A673 (cell line): ENCODE measurements at regions not wholly inside any gene's neighbourhood (a gene's known extent, or its start where the extent isn't known, plus 50 kb on each side); places are given as distances from the start of the nearest gene placed in this dataset.

Source experiments
- BruUV-seq: library from RNA; stranded (reverse); fragments of 400-500 nt; replicated peaks from 2 replicates; lab custom pipeline; 2021; lab: Mats Ljungman, UMichigan
- CTCF ChIA-PET: fragments of 300-600 bp; sonication (Branson Sonifier 250); formaldehyde crosslinking; loops from one replicate; lab custom pipeline; 2022; ENCODE audit warnings: antibody characterized with exemption; lab: Charles Lee
- POLR2A ChIA-PET: fragments of 300-600 bp; sonication (Branson Sonifier 250); formaldehyde crosslinking; loops from one replicate; lab custom pipeline; 2022; ENCODE audit warnings: antibody characterized with exemption; ENCODE audit not compliant: low non-redundant PET; lab: Charles Lee
- DNase-seq: peaks from one replicate; pipeline ENCODE4 v3.0.0-alpha.2; 2015; ENCODE audit warnings: low spot score
- H3K27ac ChIP-seq: fragments of 200-600 bp; sonication (generic); 2 replicates; pipeline ENCODE4 v1.5.1; 2016; ENCODE audit warnings: mixed run types, low read depth, mild to moderate bottlenecking, mixed read lengths, antibody characterized with exemption, low read length; ENCODE audit not compliant: poor library complexity, severe bottlenecking
- H3K27me3 ChIP-seq: fragments of 200-600 bp; sonication (generic); replicated peaks from 2 replicates; pipeline ENCODE4 v1.6.1; 2017; ENCODE audit warnings: mixed run types, low read depth, mild to moderate bottlenecking, mixed read lengths, antibody characterized with exemption, low read length; ENCODE audit not compliant: insufficient read depth, poor library complexity
- H3K36me3 ChIP-seq: fragments of 200-600 bp; sonication (generic); 2 replicates; pipeline ENCODE4 v1.6.1; 2016; ENCODE audit warnings: mixed run types, mild to moderate bottlenecking, mixed read lengths, antibody characterized with exemption, low read length; ENCODE audit not compliant: insufficient read depth, poor library complexity, severe bottlenecking
- H3K4me1 ChIP-seq: fragments of 200-600 bp; sonication (generic); 2 replicates; pipeline ENCODE4 v1.6.1; 2017; ENCODE audit warnings: mixed run types, mild to moderate bottlenecking, mixed read lengths, antibody characterized with exemption, low read length; ENCODE audit not compliant: insufficient read depth, poor library complexity, severe bottlenecking
- H3K4me3 ChIP-seq: fragments of 200-600 bp; sonication (generic); 2 replicates; pipeline ENCODE4 v1.5.1; 2016; ENCODE audit warnings: low read depth, mixed run types, mild to moderate bottlenecking, mixed read lengths, low read length; ENCODE audit not compliant: poor library complexity, severe bottlenecking
- H3K9me3 ChIP-seq: fragments of 200-600 bp; sonication (generic); 2 replicates; pipeline ENCODE4 v1.6.1; 2016; ENCODE audit warnings: mixed run types, low read depth, mild to moderate bottlenecking, mixed read lengths, antibody characterized with exemption, low read length; ENCODE audit not compliant: poor library complexity, severe bottlenecking
- CTCF ChIP-seq: fragments of 300-800, 200-600 bp; sonication (generic); conservative IDR thresholded peaks from 2 replicates; pipeline ENCODE4 v1.5.1; 2017; ENCODE audit warnings: low read depth, mild to moderate bottlenecking, antibody characterized with exemption, low read length, moderate library complexity, mixed read lengths
- EZH2 ChIP-seq: fragments of 200-600 bp; sonication (generic); IDR thresholded peaks from 2 replicates; pipeline ENCODE4 v1.6.1; 2017; ENCODE audit warnings: borderline replicate concordance, low read depth, mild to moderate bottlenecking, mixed read lengths, antibody characterized with exemption, low read length; ENCODE audit not compliant: poor library complexity, severe bottlenecking
- intact Hi-C: fragments of 100-400 bp; cut with micrococcal nuclease; formaldehyde crosslinking; loops from one replicate; pipeline ENCODE4 v1.10.0; 2022; ENCODE audit not compliant: unreplicated experiment

DNA sequence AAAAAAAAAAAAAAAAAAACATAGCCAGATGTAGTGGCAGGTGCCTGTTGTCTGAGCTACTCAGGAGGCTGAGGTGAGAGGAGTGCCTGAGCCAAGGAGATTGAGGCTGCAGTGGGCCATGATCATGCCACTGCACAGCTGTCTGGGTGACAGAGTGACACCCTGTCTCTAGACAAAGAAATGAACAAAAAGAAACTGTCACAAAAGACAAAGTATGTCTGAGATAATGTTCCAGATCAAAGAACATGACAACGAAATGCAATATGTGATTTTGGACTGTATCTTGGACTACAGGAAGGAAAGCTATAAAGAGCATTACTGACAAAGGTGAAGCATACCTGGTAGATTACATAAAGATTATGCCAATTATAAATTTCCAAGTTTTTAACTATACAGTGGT lies 862.8 kb downstream of the ROBO2 start:
- Histone ChIP-seq H3K27ac (no peak overlapping the region), H3K36me3 (no peaks in the 10 kb centered on the region), H3K9me3 (no peaks in the 10 kb centered on the region), H3K4me3 (no peak overlapping the region), H3K27me3 (no peaks in the 10 kb centered on the region), H3K4me1 (no peaks in the 10 kb centered on the region)
- CTCF ChIA-PET, result no interaction called here
- intact Hi-C loops, result no loop called here
- no TSS peak for BruUV-seq
- no peak for DNase-seq
- TF ChIP-seq EZH2 (no peak), CTCF (no peak)
- POLR2A ChIA-PET, result no interaction called here

- no TSS peak for BruUV-seq
- Histone ChIP-seq H3K36me3 (no peaks in the 10 kb centered on the region), H3K9me3 (no peaks in the 10 kb centered on the region), H3K27ac (no peak overlapping the region), H3K27me3 (no peaks in the 10 kb centered on the region), H3K4me1 (no peaks in the 10 kb centered on the region), H3K4me3 (no peak overlapping the region)
- ChIA-PET CTCF (no interaction called here), POLR2A (no interaction called here)
- intact Hi-C loops, result no loop called here
- TF ChIP-seq EZH2 (no peak), CTCF (no peak)
- no peak for DNase-seq
Observed at GRCh38 chr3:77906102-77906709, 866.3 kb downstream of the ROBO2 start.

DNA sequence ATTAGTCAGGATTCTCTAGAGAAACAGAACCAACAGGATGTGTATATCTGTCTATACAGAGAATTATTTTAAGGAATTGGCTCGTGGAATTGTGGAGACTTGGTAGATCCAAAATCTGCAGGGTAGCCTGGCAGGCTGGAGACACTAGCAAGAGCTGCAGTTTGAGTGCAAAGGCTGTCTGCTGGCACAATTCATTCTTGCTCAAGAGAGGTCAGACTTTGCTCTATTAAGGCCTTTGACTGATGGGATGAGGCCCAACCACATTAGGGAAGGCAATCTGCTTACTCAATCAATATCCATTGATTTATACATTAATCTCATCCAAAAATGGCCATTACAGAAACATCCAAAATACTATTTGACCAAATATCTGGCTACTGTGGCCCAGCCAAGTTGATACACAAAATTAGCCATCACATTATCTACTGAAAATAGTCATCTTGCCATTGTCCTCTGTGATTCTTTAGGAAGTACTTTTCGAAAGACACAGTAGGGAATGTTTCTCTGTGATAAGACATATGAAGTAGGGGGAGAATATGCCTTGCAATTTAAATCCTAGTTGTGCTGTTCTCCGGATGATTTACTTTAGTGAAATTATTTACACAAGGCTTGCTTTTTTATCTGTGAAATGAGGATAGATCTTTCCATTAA lies 873.8 kb downstream of the ROBO2 start:
- Histone ChIP-seq H3K4me1 (no peaks in the 10 kb centered on the region), H3K36me3 (no peaks in the 10 kb centered on the region), H3K4me3 (no peak overlapping the region), H3K27me3 (no peaks in the 10 kb centered on the region), H3K9me3 (no peaks in the 10 kb centered on the region), H3K27ac (no peak overlapping the region)
- CTCF ChIA-PET, result no interaction called here
- no peak for TF ChIP-seq EZH2
- no peak for TF ChIP-seq CTCF
- no TSS peak for BruUV-seq
- intact Hi-C loops, result no loop called here
- POLR2A ChIA-PET, result no interaction called here
- DNase-seq, result no peak
